Endothelial cell (in vitro differentiated cells): ENCODE measurements at regions not wholly inside any gene's neighbourhood (a gene's known extent, or its start where the extent isn't known, plus 50 kb on each side); places are given as distances from the start of the nearest gene placed in this dataset.

Experiments used
- DNase-seq: peaks from one replicate; pipeline ENCODE4 v3.0.0; 2021; ENCODE audit warnings: low spot score
- H3K27ac Mint-ChIP-seq: one replicate; pipeline ENCODE4 v1.8.0; 2021; ENCODE audit warnings: mixed read lengths, inconsistent platforms; ENCODE audit not compliant: unreplicated experiment
- H3K27me3 Mint-ChIP-seq: one replicate; pipeline ENCODE4 v1.8.0; 2021; ENCODE audit warnings: mild to moderate bottlenecking, moderate library complexity, mixed read lengths, inconsistent platforms; ENCODE audit not compliant: unreplicated experiment
- H3K36me3 Mint-ChIP-seq: one replicate; pipeline ENCODE4 v1.8.0; 2021; ENCODE audit warnings: mild to moderate bottlenecking, low read depth, mixed read lengths, inconsistent platforms; ENCODE audit not compliant: unreplicated experiment
- H3K4me1 Mint-ChIP-seq: one replicate; pipeline ENCODE4 v1.8.0; 2021; ENCODE audit warnings: mild to moderate bottlenecking, mixed read lengths, inconsistent platforms; ENCODE audit not compliant: unreplicated experiment
- H3K4me3 Mint-ChIP-seq: one replicate; pipeline ENCODE4 v1.8.0; 2021; ENCODE audit warnings: mild to moderate bottlenecking, mixed read lengths, inconsistent platforms; ENCODE audit not compliant: unreplicated experiment
- H3K9me3 Mint-ChIP-seq: one replicate; pipeline ENCODE4 v1.8.0; 2021; ENCODE audit warnings: mixed read lengths, inconsistent platforms; ENCODE audit not compliant: unreplicated experiment
- TF ChIP-seq, protein P1 (sequence below): fragments of 200-600 bp; sonication (generic); IDR thresholded peaks from one replicate; pipeline ENCODE4 v1.5.0; 2021; ENCODE audit warnings: antibody characterized with exemption; ENCODE audit not compliant: unreplicated experiment

DNA sequence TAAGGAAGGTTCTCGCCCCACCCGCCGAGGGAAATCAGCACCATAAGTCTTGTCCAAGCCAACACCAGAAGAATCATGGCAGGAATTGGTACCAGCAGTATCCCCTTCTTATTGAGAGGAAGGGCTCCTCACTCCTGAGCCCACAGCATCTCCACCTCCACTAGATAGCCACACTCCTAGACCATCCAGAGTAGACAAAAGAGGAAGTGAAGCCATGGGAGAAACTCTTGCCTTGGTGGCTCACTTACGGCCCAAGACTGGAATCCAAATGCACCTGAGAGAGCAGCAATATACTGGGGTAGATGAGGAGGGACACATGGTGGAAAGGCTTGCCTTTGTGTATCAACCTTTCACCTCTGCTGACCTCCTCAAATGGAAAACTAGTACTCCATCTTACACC is 255.3 kb upstream of the PRKX start:
- no peak overlapping the region for H3K4me3 Mint-ChIP-seq
- DNase-seq: no peak
- H3K9me3 Mint-ChIP-seq: no peaks in the 10 kb centered on the region
- TF ChIP-seq, protein P1, sequence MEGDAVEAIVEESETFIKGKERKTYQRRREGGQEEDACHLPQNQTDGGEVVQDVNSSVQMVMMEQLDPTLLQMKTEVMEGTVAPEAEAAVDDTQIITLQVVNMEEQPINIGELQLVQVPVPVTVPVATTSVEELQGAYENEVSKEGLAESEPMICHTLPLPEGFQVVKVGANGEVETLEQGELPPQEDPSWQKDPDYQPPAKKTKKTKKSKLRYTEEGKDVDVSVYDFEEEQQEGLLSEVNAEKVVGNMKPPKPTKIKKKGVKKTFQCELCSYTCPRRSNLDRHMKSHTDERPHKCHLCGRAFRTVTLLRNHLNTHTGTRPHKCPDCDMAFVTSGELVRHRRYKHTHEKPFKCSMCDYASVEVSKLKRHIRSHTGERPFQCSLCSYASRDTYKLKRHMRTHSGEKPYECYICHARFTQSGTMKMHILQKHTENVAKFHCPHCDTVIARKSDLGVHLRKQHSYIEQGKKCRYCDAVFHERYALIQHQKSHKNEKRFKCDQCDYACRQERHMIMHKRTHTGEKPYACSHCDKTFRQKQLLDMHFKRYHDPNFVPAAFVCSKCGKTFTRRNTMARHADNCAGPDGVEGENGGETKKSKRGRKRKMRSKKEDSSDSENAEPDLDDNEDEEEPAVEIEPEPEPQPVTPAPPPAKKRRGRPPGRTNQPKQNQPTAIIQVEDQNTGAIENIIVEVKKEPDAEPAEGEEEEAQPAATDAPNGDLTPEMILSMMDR: no peak
- H3K27me3 Mint-ChIP-seq: peaks cover 1% of the 10 kb centered on the region
- no peak overlapping the region for H3K27ac Mint-ChIP-seq
- no peaks in the 10 kb centered on the region for H3K4me1 Mint-ChIP-seq
- H3K36me3 Mint-ChIP-seq: no peaks in the 10 kb centered on the region

- H3K4me1 Mint-ChIP-seq: no peaks in the 10 kb centered on the region
- H3K9me3 Mint-ChIP-seq: no peaks in the 10 kb centered on the region
- H3K36me3 Mint-ChIP-seq: no peaks in the 10 kb centered on the region
- H3K27ac Mint-ChIP-seq: no peak overlapping the region
- H3K27me3 Mint-ChIP-seq: no peaks in the 10 kb centered on the region
- DNase-seq: no peak
- H3K4me3 Mint-ChIP-seq: no peak overlapping the region
- TF ChIP-seq, protein P1: no peak
Measured at GRCh38 chrX:3963980-3964379, 250.5 kb upstream of the PRKX start.

DNA sequence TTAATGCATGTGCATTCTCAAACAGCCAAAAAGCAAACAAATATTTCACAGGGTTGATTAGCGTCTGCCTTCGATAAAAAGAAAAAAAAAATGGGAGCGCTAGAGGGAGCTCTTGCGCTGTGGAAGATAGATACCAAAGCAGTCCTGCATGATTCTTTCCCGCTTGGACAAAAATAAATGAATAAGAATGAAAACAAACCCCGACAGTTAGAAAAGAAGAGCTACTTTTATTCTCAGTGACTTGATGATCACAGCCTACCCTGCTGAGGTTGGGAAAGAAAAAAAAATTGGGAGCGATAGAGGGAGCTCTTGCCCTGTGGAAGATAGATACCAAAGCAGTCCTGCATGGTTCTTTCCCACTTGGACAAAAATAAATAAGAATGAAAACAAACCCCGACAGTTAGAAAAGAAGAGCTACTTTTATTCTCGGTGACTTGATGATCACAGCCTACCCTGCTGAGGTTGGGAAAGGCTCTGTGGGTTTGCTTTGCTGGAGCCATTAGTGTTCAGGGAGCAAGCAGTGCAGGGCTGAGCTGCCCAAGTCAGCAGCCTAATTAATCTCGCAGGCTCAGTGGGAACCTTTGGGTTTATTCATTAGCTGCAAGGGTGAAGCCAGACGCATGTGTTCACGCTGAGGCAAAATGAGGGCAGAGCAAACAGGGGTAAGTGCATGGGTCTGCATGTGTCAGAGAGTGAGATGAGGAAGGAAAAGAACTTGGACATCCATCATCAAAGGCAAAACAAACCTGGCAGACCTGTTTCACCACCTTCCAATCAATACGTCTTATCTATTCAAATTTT is 249.3 kb upstream of the PRKX start:
- TF ChIP-seq, protein P1: peak; percentile 46
- H3K4me3 Mint-ChIP-seq: peak overlapping the region; percentile 25
- H3K9me3 Mint-ChIP-seq: no peaks in the 10 kb centered on the region
- DNase-seq: peak; percentile 6
- H3K27ac Mint-ChIP-seq: no peak overlapping the region
- no peaks in the 10 kb centered on the region for H3K36me3 Mint-ChIP-seq
- H3K27me3 Mint-ChIP-seq: no peaks in the 10 kb centered on the region
- H3K4me1 Mint-ChIP-seq: no peaks in the 10 kb centered on the region

- TF ChIP-seq, protein P1: no peak
Measured at GRCh38 chrX:3960952-3961351, 247.5 kb upstream of the PRKX start.

DNA sequence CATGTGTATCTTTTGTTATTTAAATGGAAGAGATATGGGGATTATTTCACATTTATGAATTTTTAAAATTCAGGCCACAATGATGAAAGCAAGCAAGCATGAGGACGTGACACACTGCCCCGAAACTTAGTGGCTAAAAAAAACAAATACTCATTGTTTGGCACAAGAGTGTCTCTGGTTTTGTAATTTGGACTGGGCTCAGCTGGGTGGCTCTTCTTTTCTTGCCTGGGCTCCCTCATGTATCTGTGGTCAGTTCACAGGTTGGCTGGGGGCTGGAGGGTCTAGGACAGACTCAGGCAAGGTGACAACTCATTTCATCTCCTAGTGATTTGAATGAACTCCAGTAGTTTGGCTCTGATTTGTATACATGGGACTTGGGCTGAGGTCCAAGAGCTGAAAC is 238.4 kb upstream of the PRKX start:
- DNase-seq: no peak
- H3K4me1 Mint-ChIP-seq: no peaks in the 10 kb centered on the region
- no peak overlapping the region for H3K4me3 Mint-ChIP-seq
- no peaks in the 10 kb centered on the region for H3K27me3 Mint-ChIP-seq
- H3K36me3 Mint-ChIP-seq: no peaks in the 10 kb centered on the region
- no peaks in the 10 kb centered on the region for H3K9me3 Mint-ChIP-seq
- no peak overlapping the region for H3K27ac Mint-ChIP-seq
- TF ChIP-seq, protein P1: no peak

More at GRCh38 chrX:3960952-3961351, 247.5 kb upstream of the PRKX start:
- DNase-seq: no peak
- H3K27ac Mint-ChIP-seq: no peak overlapping the region
- no peaks in the 10 kb centered on the region for H3K4me1 Mint-ChIP-seq
- no peaks in the 10 kb centered on the region for H3K9me3 Mint-ChIP-seq
- no peak overlapping the region for H3K4me3 Mint-ChIP-seq
- no peaks in the 10 kb centered on the region for H3K36me3 Mint-ChIP-seq
- no peaks in the 10 kb centered on the region for H3K27me3 Mint-ChIP-seq
